NCI-H446 treated with DMSO at 0.1 percent for 48 hours (cell line): ENCODE measurements at regions not wholly inside any gene's neighbourhood (a gene's known extent, or its start where the extent isn't known, plus 50 kb on each side); places are given as distances from the start of the nearest gene placed in this dataset.
A peak's percentile ranks its signal among the peaks of the same experiment; 100 is the strongest.

Experiments
- DNase-seq: peaks from one replicate; lab custom pipeline; 2025; lab: John Stamatoyannopoulos, UW

- no peak for DNase-seq
Measured at GRCh38 chr5:71865665-71866320, 146.7 kb downstream of the CARTPT start.

DNA sequence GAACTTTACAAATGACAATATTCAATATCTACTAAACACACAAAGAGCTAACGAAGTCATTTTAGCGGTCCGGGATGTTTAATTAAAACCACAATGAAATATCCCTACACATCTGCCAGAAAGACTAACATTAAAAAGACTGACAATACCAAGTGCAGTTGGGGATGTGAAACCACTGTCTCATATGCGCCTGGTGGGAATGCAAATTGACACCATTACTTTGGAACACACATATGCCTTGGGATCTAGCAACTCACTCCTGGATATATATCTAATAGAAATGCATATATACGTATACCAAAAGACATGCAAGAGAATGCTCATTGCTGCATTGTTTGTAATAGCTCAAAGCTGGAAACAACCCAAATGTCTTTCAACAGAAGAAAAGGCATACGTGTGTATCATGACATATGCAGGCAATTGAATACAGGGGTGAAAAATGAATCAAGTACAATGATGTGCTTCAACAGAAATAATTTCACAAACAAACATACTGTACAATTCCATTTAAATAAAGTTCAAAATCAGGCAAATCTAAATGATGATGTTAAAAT, 153.3 kb downstream of the CARTPT start:
- no peak for DNase-seq

- DNase-seq = peak; percentile 74
Measured at GRCh38 chr5:71873191-71873591, 154.1 kb downstream of the CARTPT start.

DNA sequence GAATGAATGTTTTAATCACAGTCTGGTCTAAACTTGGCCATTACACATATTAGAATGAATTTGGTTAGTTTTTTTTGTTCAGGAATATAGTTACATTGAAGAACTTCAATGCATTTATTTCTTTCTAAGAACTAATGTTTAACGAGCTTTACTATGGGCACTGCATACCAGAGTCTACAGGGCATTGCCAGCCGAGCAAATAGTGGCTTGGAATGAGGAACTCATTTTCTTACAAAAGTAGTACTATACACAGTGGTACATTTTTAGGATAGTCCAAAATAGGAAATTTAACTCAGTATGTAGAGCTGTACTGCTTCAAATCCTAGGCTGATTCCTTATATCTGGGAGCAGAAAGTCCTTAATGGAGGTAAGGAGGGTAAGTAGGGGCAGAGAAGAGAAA, 155.4 kb downstream of the CARTPT start:
- DNase-seq = no peak

- no peak for DNase-seq
Measured at GRCh38 chr5:71877511-71877910, 158.4 kb downstream of the CARTPT start.

GRCh38 chr5:71880536-71880935, 161.5 kb downstream of the CARTPT start:
- DNase-seq = no peak

DNA sequence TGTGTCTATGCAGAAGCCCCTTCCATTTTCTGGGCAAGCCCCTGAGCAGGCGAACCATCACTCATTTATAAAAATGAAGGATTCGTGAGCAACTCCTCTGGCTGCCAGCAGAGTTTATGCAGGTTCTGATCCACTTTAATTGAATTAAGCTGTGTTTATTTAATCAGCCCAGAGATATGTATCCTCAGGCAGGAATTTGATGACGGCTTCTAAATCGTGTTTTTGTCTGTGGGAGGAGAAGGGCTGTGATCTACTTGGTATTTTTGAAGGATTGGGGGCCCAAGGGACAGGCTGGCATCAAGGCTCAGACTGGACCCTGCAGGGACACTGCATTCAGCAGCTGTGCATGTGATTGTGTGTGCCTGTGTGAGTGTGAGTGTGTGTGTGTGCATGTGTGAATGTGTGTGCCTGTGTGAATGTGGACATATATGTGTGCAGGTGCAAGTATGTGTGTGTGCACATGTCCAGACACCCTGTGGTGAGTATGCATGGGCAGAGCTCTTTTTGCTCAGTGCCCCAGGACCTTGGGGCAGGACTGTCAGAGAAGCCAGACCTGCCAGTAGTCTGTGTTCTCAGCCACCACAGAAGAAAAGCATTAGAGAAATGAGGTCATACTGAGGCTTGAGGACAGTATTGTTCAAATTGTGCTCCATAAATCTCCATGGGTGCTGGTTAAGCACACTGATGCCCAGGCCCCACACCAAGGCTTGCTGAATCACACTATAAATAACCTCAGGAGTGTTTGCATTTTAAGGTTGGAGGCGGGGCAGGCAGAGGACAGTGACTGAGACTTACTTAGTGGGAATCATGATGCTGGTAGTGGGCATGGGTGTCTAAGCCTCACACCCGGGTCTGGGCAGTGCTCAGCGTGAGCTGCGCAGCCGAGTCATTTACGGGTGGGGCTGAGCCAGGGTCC, 164.0 kb downstream of the CARTPT start:
- no peak for DNase-seq

GRCh38 chr5:71883742-71884103, 164.6 kb downstream of the CARTPT start:
- no peak for DNase-seq

GRCh38 chr5:71884926-71885325, 165.9 kb downstream of the CARTPT start:
- no peak for DNase-seq

GRCh38 chr5:71886406-71886805, 167.3 kb downstream of the CARTPT start:
- DNase-seq = no peak

GRCh38 chr5:71887680-71888079, 168.6 kb downstream of the CARTPT start:
- no peak for DNase-seq

GRCh38 chr5:71891406-71891805, 172.3 kb downstream of the CARTPT start:
- DNase-seq = no peak

- no peak for DNase-seq
Measured at GRCh38 chr5:71891856-71892255, 172.8 kb downstream of the CARTPT start.

GRCh38 chr5:71892641-71893365, 173.7 kb downstream of the CARTPT start:
- no peak for DNase-seq

GRCh38 chr5:71893451-71893850, 174.4 kb downstream of the CARTPT start:
- DNase-seq = no peak

GRCh38 chr5:71894091-71894490, 175.0 kb downstream of the CARTPT start:
- DNase-seq = no peak

GRCh38 chr5:71895546-71895945, 176.5 kb downstream of the CARTPT start:
- no peak for DNase-seq

DNA sequence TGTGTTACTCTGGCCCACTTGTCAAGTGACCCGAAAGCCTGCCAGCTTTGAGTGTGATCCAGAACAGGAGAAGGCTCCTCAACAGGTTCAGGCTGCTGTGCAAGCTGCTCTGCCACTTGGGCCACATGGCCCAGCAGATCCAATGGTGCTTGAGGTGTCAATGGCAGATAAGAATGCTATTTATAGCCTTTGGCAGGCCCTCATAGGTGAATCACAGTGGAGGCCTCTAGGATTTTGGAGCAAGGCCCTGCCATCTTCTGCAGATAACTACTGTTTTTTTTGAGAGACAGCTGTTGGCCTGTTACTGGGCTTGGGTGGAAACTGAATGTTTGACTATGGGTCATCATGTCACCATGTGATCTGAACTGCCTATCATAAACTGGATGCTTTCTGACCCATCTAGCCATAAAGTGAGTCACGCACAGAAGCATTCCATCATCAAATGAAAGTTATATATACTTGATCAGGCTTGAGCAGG, 180.8 kb downstream of the CARTPT start:
- no peak for DNase-seq

DNA sequence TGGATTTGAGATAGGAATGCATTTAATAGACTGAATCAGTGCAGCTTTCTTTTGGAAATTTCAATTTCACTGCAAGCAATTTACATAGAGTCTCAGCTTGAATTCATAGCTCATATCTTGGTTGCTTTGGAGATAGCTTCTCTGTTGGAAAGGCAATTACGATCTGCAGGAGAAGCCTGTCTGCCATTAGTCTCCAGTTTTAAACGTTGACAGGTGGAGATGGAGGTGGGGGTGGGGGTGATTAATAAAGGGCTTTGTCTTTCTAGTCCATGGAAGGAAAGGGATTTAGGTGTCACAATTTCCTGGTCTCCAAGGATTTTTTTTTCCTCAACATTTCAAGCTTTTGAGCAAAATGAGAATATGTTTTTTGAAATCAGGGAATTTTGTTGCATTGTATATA, 184.7 kb downstream of the CARTPT start:
- no peak for DNase-seq

DNA sequence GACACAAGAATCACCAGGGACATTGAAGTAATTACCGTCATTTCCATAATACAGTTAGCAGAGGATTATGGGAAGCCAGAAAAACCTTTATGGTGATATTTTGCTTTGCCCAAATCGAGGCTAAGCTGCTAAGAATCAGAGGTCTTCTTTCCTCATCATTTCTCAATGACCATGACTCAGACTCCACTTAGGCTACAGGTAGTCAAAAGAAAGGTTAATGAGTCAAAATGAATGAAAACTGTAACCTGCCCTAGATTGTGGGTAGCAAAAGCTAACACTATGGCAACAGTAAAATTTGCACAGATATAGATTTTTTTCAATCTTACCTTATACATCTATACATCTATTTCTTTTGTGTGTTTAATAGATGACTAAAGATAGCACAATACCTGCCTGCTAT, 185.8 kb downstream of the CARTPT start:
- no peak for DNase-seq

DNA sequence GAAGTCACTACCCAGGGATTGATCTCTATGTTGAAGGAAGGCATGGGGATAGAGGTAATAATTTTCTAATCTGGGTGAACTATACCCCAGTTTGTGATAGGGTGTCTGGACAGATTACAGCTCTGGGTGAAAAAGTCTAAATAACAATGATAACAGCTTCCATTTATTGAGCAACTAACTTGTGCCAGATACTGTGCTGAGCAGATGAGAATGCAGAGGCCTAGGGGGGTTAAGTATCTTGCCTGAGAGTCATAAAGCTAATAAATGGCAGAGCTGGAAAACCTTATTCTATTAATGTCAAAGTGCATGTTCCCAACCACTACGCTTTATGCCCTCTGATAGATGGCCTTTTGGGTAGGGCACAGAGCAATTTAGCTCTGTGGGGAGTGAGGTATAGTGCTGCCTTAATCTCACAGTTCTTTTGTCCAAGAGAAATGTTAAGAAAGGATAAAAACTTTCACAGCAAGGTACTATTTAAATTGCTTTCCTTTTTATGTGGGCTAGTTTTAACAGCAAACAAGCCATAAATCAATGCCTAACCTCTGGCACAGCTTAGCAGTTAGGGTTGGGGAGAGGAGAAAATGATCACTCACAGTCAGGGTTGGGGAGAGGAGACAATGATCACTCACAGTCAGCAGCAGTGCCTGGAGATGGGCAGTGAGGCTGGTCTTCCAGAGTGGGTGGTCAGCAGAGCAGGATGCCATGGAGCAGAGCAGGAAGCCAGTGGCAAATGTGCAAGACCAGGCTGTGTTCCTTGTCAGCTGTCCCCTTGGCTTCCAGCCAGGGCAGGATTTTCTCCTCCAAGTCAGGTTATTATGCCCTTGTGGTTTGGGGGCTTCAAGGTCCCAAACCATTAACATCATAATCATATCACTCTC, 187.0 kb downstream of the CARTPT start:
- no peak for DNase-seq
